ENCODE measurements at regions not wholly inside any gene's neighbourhood (a gene's known extent, or its start where the extent isn't known, plus 50 kb on each side); places are given as distances from the start of the nearest gene placed in this dataset.

GRCh38 chr14:62181591-62181990 lies 419.4 kb downstream of the SNAPC1 start:
- no peak for TF ChIP-seq POLR2A (IDR thresholded peaks at IDR 0.05)
- TF ChIP-seq CTCF (IDR thresholded peaks at IDR 0.05), result no peak

Data from body of pancreas (tissue), 4 donors.